ENCODE measurements at regions not wholly inside any gene's neighbourhood (a gene's known extent, or its start where the extent isn't known, plus 50 kb on each side); places are given as distances from the start of the nearest gene placed in this dataset.

DNA sequence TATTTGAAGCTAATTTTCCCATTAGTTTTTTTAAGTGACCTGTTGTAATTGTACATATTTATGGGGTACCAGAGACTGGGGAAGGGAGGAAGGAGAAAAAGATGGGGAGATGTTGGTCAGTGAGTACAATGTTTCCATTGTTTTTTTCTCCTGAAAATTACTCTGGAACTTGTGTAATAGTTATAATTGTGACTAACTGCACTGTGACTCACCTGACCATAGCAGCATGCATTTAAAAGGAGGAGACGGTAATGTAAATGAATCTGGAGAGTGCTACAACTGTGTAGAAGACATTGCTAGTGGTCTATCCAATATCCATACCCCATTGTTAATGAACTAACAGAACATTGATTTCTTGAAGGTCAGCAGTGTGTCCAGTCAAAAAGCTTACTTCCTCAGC, 133.4 kb downstream of the RFPL4B start:
- no peaks in the 10 kb centered on the region for H3K9me3 ChIP-seq (ENCODE audit: low read depth)
- DNase-seq (ENCODE audit: low read depth in 1 of 2, low spot score in 1 of 2): peak in 1 of 2 donors; percentile 32
- H3K4me1 ChIP-seq (ENCODE audit: low read depth): peaks cover 7% of the 10 kb centered on the region
- H3K36me3 ChIP-seq: no peaks in the 10 kb centered on the region
- no peak overlapping the region for H3K4me3 ChIP-seq
- H3K27me3 ChIP-seq: no peaks in the 10 kb centered on the region
- H3K27ac ChIP-seq: no peak overlapping the region
- no peak for TF ChIP-seq CTCF (IDR thresholded peaks at IDR 0.05; ENCODE audit: low read depth, low read length)

- Histone ChIP-seq H3K9me3 (ENCODE audit: low read depth) (no peaks in the 10 kb centered on the region), H3K4me3 (no peak overlapping the region), H3K36me3 (no peaks in the 10 kb centered on the region), H3K4me1 (ENCODE audit: low read depth) (no peaks in the 10 kb centered on the region), H3K27me3 (no peaks in the 10 kb centered on the region), H3K27ac (no peak overlapping the region)
- DNase-seq (ENCODE audit: low read depth in 1 of 2, low spot score in 1 of 2): no peak
- TF ChIP-seq CTCF (IDR thresholded peaks at IDR 0.05; ENCODE audit: low read depth, low read length): no peak
These were observed 134.1 kb downstream of the RFPL4B start for GRCh38 chr6:112481211-112481610.

GRCh38 chr6:112482373-112482772, 135.2 kb downstream of the RFPL4B start:
- TF ChIP-seq CTCF (IDR thresholded peaks at IDR 0.05; ENCODE audit: low read depth, low read length): no peak

GRCh38 chr6:112485120-112485826, 138.1 kb downstream of the RFPL4B start:
- Histone ChIP-seq H3K4me1 (ENCODE audit: low read depth) (no peaks in the 10 kb centered on the region), H3K9me3 (ENCODE audit: low read depth) (no peaks in the 10 kb centered on the region), H3K27ac (no peak overlapping the region), H3K27me3 (no peaks in the 10 kb centered on the region), H3K4me3 (no peak overlapping the region), H3K36me3 (no peaks in the 10 kb centered on the region)
- DNase-seq (ENCODE audit: low read depth in 1 of 2, low spot score in 1 of 2): no peak
- no peak for TF ChIP-seq CTCF (IDR thresholded peaks at IDR 0.05; ENCODE audit: low read depth, low read length)

More at GRCh38 chr6:112482373-112482772, 135.2 kb downstream of the RFPL4B start:
- Histone ChIP-seq H3K27me3 (no peaks in the 10 kb centered on the region), H3K9me3 (ENCODE audit: low read depth) (no peaks in the 10 kb centered on the region), H3K4me3 (no peak overlapping the region), H3K4me1 (ENCODE audit: low read depth) (no peaks in the 10 kb centered on the region), H3K36me3 (no peaks in the 10 kb centered on the region), H3K27ac (no peak overlapping the region)
- DNase-seq (ENCODE audit: low read depth in 1 of 2, low spot score in 1 of 2): no peak

- no peak overlapping the region for H3K27ac ChIP-seq
- H3K27me3 ChIP-seq: no peaks in the 10 kb centered on the region
- no peak overlapping the region for H3K4me3 ChIP-seq
- H3K9me3 ChIP-seq (ENCODE audit: low read depth): no peaks in the 10 kb centered on the region
- DNase-seq (ENCODE audit: low read depth in 1 of 2, low spot score in 1 of 2): peak in 1 of 2 donors; percentile 43
- no peak for TF ChIP-seq CTCF (IDR thresholded peaks at IDR 0.05; ENCODE audit: low read depth, low read length)
- H3K36me3 ChIP-seq: no peaks in the 10 kb centered on the region
- H3K4me1 ChIP-seq (ENCODE audit: low read depth): no peaks in the 10 kb centered on the region
These were observed 138.7 kb downstream of the RFPL4B start for GRCh38 chr6:112485827-112486212.
